NT2/D1 (cell line): ENCODE measurements at regions not wholly inside any gene's neighbourhood (a gene's known extent, or its start where the extent isn't known, plus 50 kb on each side); places are given as distances from the start of the nearest gene placed in this dataset.
"Not testable (repeated sequence)": the region's sequence is repeated elsewhere in the genome, so short reads cannot be mapped to it uniquely, and the experiment has no call there.

Experiments used
- DNase-seq: peaks from one replicate; pipeline ENCODE4 v3.0.0-alpha.2; 2011; ENCODE audit warnings: low read depth, low spot score
- H3K27me3 ChIP-seq: 2 replicates; pipeline ENCODE4 v1.6.0; 2011; ENCODE audit warnings: mild to moderate bottlenecking; ENCODE audit not compliant: insufficient read length, insufficient read depth
- H3K36me3 ChIP-seq: 2 replicates; pipeline ENCODE4 v1.6.1; 2011; ENCODE audit warnings: mild to moderate bottlenecking, low read length, mixed read lengths; ENCODE audit not compliant: insufficient read depth, insufficient read length
- H3K4me1 ChIP-seq: 2 replicates; pipeline ENCODE4 v1.5.1; 2011; ENCODE audit not compliant: insufficient read depth, insufficient read length
- H3K4me3 ChIP-seq: 2 replicates; pipeline ENCODE4 v1.5.1; 2011; ENCODE audit warnings: low read depth; ENCODE audit not compliant: insufficient read length
- H3K9ac ChIP-seq: 2 replicates; pipeline ENCODE4 v1.6.0; 2011; ENCODE audit warnings: low read depth; ENCODE audit not compliant: insufficient read length
- H3K9me3 ChIP-seq: 2 replicates; pipeline ENCODE4 v1.5.1; 2011; ENCODE audit warnings: mild to moderate bottlenecking, low read length; ENCODE audit not compliant: insufficient read depth
- SUZ12 ChIP-seq: IDR thresholded peaks from 2 replicates; pipeline ENCODE4 v1.6.1; 2011; ENCODE audit not compliant: insufficient read length, insufficient read depth; ENCODE audit errors: extremely low read depth
- YY1 ChIP-seq: IDR thresholded peaks from 2 replicates; pipeline ENCODE4 v1.6.1; 2011; ENCODE audit not compliant: insufficient read length, insufficient read depth
- ZNF274 ChIP-seq: IDR thresholded peaks from 2 replicates; pipeline ENCODE4 v1.6.1; 2011; ENCODE audit warnings: mild to moderate bottlenecking, low read depth, low read length

GRCh38 chrX:121858867-121859647 lies 811.6 kb downstream of the GLUD2 start:
- H3K9me3 ChIP-seq = peaks cover 5% of the 10 kb centered on the region; the same call in 1 of the 2 replicates
- no peak overlapping the region for H3K4me3 ChIP-seq
- no peaks in the 10 kb centered on the region for H3K4me1 ChIP-seq
- no peak for TF ChIP-seq ZNF274
- TF ChIP-seq SUZ12 = no peak
- no peak for TF ChIP-seq YY1
- no peak overlapping the region for H3K9ac ChIP-seq
- no peak for DNase-seq
- no peaks in the 10 kb centered on the region for H3K36me3 ChIP-seq
- no peaks in the 10 kb centered on the region for H3K27me3 ChIP-seq

GRCh38 chrX:121863976-121864375 lies 816.6 kb downstream of the GLUD2 start:
- no peak for TF ChIP-seq YY1
- no peak for TF ChIP-seq ZNF274
- no peak for TF ChIP-seq SUZ12
- H3K9ac ChIP-seq = no peak overlapping the region
- no peak for DNase-seq
- H3K4me3 ChIP-seq = no peak overlapping the region
- H3K36me3 ChIP-seq = no peaks in the 10 kb centered on the region
- H3K27me3 ChIP-seq = no peaks in the 10 kb centered on the region
- peaks cover 4% of the 10 kb centered on the region; the same call in 1 of the 2 replicates for H3K9me3 ChIP-seq
- no peaks in the 10 kb centered on the region for H3K4me1 ChIP-seq

- Histone ChIP-seq H3K9me3 (no peaks in the 10 kb centered on the region), H3K9ac (no peak overlapping the region), H3K4me1 (no peaks in the 10 kb centered on the region), H3K27me3 (no peaks in the 10 kb centered on the region), H3K4me3 (no peak overlapping the region), H3K36me3 (no peaks in the 10 kb centered on the region)
- DNase-seq = no peak
- TF ChIP-seq SUZ12 (no peak), YY1 (no peak), ZNF274 (no peak)
Measured at GRCh38 chrX:121864561-121864960, 817.2 kb downstream of the GLUD2 start.

GRCh38 chrX:121869876-121870477 lies 822.6 kb downstream of the GLUD2 start:
- no peak for DNase-seq
- no peak overlapping the region for H3K4me3 ChIP-seq
- TF ChIP-seq SUZ12 (no peak), YY1 (no peak), ZNF274 (no peak)
- no peak overlapping the region for H3K9ac ChIP-seq
- H3K36me3 ChIP-seq = no peaks in the 10 kb centered on the region
- H3K9me3 ChIP-seq = no peaks in the 10 kb centered on the region; the same call in 1 of the 2 replicates
- no peaks in the 10 kb centered on the region for H3K4me1 ChIP-seq
- no peaks in the 10 kb centered on the region for H3K27me3 ChIP-seq

- no peaks in the 10 kb centered on the region for H3K36me3 ChIP-seq
- no peak for DNase-seq
- no peak overlapping the region for H3K9ac ChIP-seq
- no peak overlapping the region for H3K4me3 ChIP-seq
- no peaks in the 10 kb centered on the region; the same call in 1 of the 2 replicates for H3K9me3 ChIP-seq
- H3K4me1 ChIP-seq = no peaks in the 10 kb centered on the region
- no peaks in the 10 kb centered on the region for H3K27me3 ChIP-seq
- TF ChIP-seq ZNF274 (no peak), SUZ12 (no peak), YY1 (no peak)
Measured at GRCh38 chrX:121871122-121871521, 823.7 kb downstream of the GLUD2 start.

GRCh38 chrX:121876305-121876704 lies 828.9 kb downstream of the GLUD2 start:
- Histone ChIP-seq H3K4me3 (no peak overlapping the region), H3K36me3 (no peaks in the 10 kb centered on the region), H3K4me1 (no peaks in the 10 kb centered on the region), H3K9ac (no peak overlapping the region), H3K27me3 (no peaks in the 10 kb centered on the region), H3K9me3 (no peaks in the 10 kb centered on the region)
- TF ChIP-seq ZNF274 (no peak), YY1 (no peak), SUZ12 (no peak)
- no peak for DNase-seq

GRCh38 chrX:121877337-121877736 lies 829.9 kb downstream of the GLUD2 start:
- not testable (repeated sequence) for H3K36me3 ChIP-seq, H3K9ac ChIP-seq, H3K4me3 ChIP-seq, H3K4me1 ChIP-seq, H3K27me3 ChIP-seq, DNase-seq, H3K9me3 ChIP-seq
